CD4-positive, alpha-beta T cell treated with Interleukin-15 for 1 hour (primary cell): ENCODE measurements at regions not wholly inside any gene's neighbourhood (a gene's known extent, or its start where the extent isn't known, plus 50 kb on each side); places are given as distances from the start of the nearest gene placed in this dataset.
"Not testable (repeated sequence)": the region's sequence is repeated elsewhere in the genome, so short reads cannot be mapped to it uniquely, and the experiment has no call there.

Experiments
- DNase-seq: peaks from one replicate; pipeline ENCODE4 v3.0.0-alpha.2; 2020

- no peak for DNase-seq
These were observed 118.0 kb upstream of the RAI14 start for GRCh38 chr5:34538026-34538672.

- DNase-seq = no peak
These were observed 116.9 kb upstream of the RAI14 start for GRCh38 chr5:34539183-34539582.

GRCh38 chr5:34541067-34541466 is 115.1 kb upstream of the RAI14 start:
- no peak for DNase-seq

GRCh38 chr5:34542818-34543217 is 113.3 kb upstream of the RAI14 start:
- DNase-seq = no peak

- no peak for DNase-seq
These were observed 112.4 kb upstream of the RAI14 start for GRCh38 chr5:34543687-34544086.

GRCh38 chr5:34544403-34544802 is 111.7 kb upstream of the RAI14 start:
- DNase-seq = no peak

GRCh38 chr5:34545164-34545563 is 111.0 kb upstream of the RAI14 start:
- no peak for DNase-seq

GRCh38 chr5:34545626-34546025 is 110.5 kb upstream of the RAI14 start:
- DNase-seq = no peak

- no peak for DNase-seq
These were observed 108.6 kb upstream of the RAI14 start for GRCh38 chr5:34547300-34548085.

- no peak for DNase-seq
These were observed 108.1 kb upstream of the RAI14 start for GRCh38 chr5:34548086-34548403.

- DNase-seq = no peak
These were observed 105.9 kb upstream of the RAI14 start for GRCh38 chr5:34550247-34550646.

GRCh38 chr5:34550964-34551363 is 105.2 kb upstream of the RAI14 start:
- no peak for DNase-seq

- DNase-seq = no peak
These were observed 104.2 kb upstream of the RAI14 start for GRCh38 chr5:34551911-34552433.

- DNase-seq = no peak
These were observed 103.4 kb upstream of the RAI14 start for GRCh38 chr5:34552686-34553085.

- no peak for DNase-seq
These were observed 102.5 kb upstream of the RAI14 start for GRCh38 chr5:34553581-34553980.

- DNase-seq = no peak
These were observed 101.5 kb upstream of the RAI14 start for GRCh38 chr5:34554641-34555040.

GRCh38 chr5:34555699-34556508 is 100.2 kb upstream of the RAI14 start:
- DNase-seq = no peak

GRCh38 chr5:34556509-34556782 is 99.7 kb upstream of the RAI14 start:
- no peak for DNase-seq

- not testable (repeated sequence) for DNase-seq
These were observed 94.5 kb upstream of the RAI14 start for GRCh38 chr5:34561581-34561980.

GRCh38 chr5:34562791-34563190 is 93.3 kb upstream of the RAI14 start:
- DNase-seq = no peak

GRCh38 chr5:34563269-34563668 is 92.9 kb upstream of the RAI14 start:
- DNase-seq = no peak

- no peak for DNase-seq
These were observed 92.0 kb upstream of the RAI14 start for GRCh38 chr5:34563931-34564709.

GRCh38 chr5:34564710-34565235 is 91.4 kb upstream of the RAI14 start:
- DNase-seq = no peak
